OCI-LY3 (cell line): ENCODE measurements at regions not wholly inside any gene's neighbourhood (a gene's known extent, or its start where the extent isn't known, plus 50 kb on each side); places are given as distances from the start of the nearest gene placed in this dataset.

ENCODE experiments used
- CTCF ChIP-seq: fragments of 200-600, 300-600 bp; sonication (generic); IDR thresholded peaks from 2 replicates; pipeline ENCODE4 v1.5.1; 2014; ENCODE audit warnings: antibody characterized with exemption, low read length, low read depth
- EZH2phosphoT487 ChIP-seq: fragments of 200-600 bp; shearing (Covaris generic); IDR thresholded peaks from 2 replicates; pipeline ENCODE4 v1.6.1; 2018; ENCODE audit warnings: antibody characterized with exemption, mixed run types, low read depth

- TF ChIP-seq CTCF = no peak
- no peak for TF ChIP-seq EZH2phosphoT487
Observed at GRCh38 chr21:27528697-27529096, 561.8 kb upstream of the ADAMTS5 start.
